Activated CD4-positive, alpha-beta T cell treated with anti-CD3 and anti-CD28 coated beads, Interleukin-2, Interleukin-6, amounts not matched to agents 100 ng/mL and 50 ng/mL, durations not matched to agents 16 hours and 8 hours (primary cell): ENCODE measurements at regions not wholly inside any gene's neighbourhood (a gene's known extent, or its start where the extent isn't known, plus 50 kb on each side); places are given as distances from the start of the nearest gene placed in this dataset.
"Not testable (repeated sequence)": the region's sequence is repeated elsewhere in the genome, so short reads cannot be mapped to it uniquely, and the experiment has no call there.

Source experiments
- DNase-seq: peaks from one replicate; pipeline ENCODE4 v3.0.0-alpha.2; 2020

DNA sequence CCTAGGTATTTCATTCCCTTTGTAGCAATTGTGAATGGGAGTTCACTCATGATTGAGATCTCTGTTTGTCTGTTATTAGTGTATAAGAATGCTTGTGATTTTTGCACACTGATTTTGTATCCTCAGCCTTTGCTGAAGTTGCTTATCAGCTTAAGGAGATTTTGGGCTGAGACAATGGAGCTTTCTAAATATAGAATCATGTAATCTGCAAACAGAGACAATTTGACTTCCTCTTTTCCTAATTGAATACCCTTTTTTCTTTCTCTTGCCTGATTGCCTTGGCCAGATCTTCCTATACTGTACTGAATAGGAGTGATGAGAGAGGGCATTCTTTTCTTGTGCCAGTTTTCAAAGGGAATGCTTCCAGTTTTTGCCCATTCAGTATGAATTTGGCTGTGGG, 398.1 kb downstream of the SRGAP2C start:
- not testable (repeated sequence) for DNase-seq

DNA sequence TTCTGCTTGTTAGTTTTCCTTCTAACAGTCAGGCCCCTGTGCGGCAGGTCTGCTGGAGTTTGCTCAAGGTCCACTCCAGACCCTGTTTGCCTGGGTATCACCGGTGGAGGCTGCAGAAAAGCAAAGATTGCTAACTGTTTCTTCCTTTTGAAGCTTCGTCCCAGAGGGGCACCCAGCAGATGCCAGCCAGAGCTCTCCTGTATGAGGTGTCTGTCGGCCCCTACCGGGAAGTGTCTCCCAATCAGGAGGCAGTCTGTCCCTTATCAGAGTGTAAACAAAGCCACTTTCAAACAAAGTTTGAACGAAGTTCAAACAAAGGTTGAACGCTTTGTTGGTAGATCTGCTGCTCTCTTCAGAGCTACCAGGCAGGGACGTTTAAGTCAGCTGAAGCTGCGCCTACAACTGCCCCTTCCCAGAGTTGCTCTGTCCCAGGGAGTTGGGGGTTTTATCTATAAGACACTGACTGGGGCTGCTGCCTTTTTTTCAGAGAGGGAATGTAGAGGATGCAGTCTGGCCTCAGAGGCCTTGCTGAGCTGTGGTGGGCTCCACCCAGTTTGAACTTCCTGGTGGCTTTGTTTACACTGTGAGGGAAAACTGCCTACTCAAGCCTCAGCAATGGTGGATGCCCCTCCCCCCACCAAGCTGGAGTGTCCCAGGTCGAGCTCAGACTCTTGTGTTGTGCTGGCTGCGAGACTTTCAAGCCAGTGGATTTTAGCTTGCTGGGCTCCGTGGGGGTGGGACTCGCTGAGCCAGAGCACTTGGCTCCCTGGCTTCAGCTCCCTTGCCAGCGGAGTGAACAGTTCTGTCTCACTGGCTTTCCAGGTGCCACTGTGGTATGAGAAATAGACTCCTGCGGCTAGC, 401.8 kb downstream of the SRGAP2C start:
- no peak for DNase-seq

DNA sequence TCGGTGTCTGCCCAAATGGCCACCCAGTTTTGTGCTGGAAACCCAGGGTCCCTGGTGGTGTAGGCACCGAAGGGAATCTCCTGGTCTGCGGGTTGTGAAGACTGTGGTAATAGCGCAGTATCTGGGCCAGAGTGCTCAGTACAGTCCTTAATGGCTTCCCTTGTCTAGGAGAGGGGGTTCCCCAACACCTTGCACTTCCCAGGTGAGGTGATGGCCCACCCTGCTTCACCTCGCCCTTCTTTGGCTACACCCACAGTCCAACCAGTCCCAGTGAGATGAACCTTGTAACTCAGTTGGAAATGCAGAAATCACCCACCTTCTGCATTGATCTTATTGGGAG, 402.4 kb downstream of the SRGAP2C start:
- DNase-seq, result no peak

DNA sequence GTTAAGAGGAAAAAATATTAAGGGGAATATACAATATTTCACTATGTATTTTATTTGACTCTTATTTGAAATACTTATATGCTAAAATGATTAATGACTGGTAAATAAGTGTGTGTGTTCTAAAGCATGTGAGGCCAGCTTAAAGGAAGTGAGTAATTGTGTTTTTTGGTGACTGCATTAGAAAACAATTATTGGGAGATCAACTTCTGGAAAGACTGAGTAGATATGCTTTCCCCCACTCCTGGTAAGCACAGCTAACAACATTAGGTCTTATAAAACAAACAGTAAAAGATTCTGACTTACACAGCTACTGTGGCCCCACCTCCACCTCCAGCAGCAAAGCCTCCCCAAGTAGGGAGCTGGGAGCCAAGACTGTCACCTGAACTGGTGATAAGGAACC, 403.0 kb downstream of the SRGAP2C start:
- no peak for DNase-seq

DNA sequence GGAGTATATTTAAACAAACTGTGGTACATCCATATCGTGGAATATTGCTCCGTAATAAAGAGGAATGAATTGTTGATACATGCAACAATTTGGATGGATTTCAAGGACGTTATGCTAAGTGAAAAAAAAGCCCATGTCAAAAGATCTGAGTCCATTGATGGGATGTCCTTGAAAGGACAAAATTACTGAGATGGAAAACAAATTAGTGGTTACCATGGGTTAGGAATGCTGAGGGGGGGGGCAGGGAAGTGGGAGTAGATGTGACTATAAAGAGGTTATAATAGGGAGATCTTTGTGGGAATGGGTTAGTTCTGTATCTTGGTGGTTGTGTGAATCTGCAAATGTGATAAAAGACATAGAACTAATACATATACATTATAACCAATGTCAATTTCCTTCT, 409.3 kb downstream of the SRGAP2C start:
- no peak for DNase-seq

DNA sequence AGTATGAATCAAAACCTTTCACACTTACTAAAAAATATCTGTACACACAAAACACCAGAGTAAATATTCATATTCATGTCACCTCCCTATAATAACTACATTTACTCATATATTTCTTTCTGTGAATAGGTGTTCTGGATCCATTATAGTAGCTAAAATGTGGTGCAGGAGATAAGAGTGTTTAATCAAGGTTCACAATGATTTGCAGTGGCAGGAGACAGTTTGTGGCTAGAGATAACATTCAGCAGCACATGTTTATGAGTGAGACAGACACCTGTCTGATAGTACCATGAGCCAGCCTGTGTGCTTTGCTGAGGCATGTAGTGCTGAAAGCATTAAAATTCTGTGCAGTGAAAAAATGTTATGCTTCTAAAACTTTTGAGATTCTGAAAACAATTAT, 410.3 kb downstream of the SRGAP2C start:
- no peak for DNase-seq

DNA sequence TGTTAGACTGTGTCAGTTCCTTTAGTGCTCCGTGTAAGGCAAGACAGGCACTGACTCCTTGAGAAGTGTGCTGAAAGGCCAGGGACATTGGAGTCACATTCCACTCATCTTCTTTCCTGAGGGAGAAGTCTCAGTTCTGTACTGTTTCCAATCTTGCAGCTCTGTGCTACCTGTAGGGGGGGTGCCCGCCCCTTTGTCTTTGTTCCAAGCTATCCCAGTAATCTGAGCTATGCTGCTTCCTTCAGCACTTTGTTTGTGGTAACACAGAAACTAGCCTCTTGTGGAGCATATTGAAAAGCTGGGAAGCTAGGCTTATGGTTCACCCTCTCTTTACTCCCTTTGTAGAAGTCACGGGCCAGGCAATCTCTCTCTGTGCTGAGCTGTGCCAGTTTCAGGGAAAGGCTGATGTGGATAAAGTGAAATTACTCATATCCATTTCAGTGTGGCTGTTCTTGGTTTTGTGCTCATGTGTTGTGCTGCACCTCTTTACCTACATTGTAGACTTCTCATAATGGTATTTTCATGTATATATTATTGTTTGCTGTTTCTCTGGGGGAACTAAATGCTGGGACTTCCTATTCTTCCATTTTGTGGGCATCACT, 420.2 kb downstream of the SRGAP2C start:
- DNase-seq, result not testable (repeated sequence)

DNA sequence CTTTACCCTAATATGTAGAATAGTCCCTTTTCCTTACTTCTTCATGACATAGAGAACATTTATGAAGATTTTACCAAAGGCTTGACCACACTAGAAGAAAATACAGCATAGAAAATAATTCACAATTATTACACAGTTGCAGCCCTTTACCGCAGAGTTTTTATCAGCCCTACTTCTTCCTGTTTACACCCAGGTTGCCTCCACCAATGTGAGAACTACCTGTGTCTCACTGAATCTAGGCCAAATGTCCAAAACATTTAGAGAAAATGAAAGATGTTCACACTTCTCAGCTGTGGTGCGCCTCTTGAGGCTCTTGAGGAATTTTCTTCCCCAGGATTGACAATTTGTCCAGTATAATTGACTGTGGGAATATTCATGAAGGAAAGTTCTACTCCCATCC, 422.7 kb downstream of the SRGAP2C start:
- not testable (repeated sequence) for DNase-seq
